ENCODE measurements at regions not wholly inside any gene's neighbourhood (a gene's known extent, or its start where the extent isn't known, plus 50 kb on each side); places are given as distances from the start of the nearest gene placed in this dataset.

GRCh38 chr1:30473922-30474817 lies 249.2 kb downstream of the MATN1 start:
- Histone ChIP-seq H3K27ac (ENCODE audit: low read depth, low read length) (no peak overlapping the region), H3K4me1 (ENCODE audit: control insufficient read depth, low read length) (no peaks in the 10 kb centered on the region), H3K27me3 (ENCODE audit: control insufficient read depth, low read length) (peaks cover 6% of the 10 kb centered on the region), H3F3A (ENCODE audit: control insufficient read depth, insufficient read depth) (no peaks in the 10 kb centered on the region), H4K20me1 (ENCODE audit: control insufficient read depth, insufficient read depth, low read depth, low read length) (no peaks in the 10 kb centered on the region), H3K79me2 (ENCODE audit: control insufficient read depth, low read length) (no peaks in the 10 kb centered on the region), H3K4me3 (ENCODE audit: low read length) (no peak overlapping the region), H3K9me3 (ENCODE audit: control insufficient read depth, insufficient read depth, low read length) (no peaks in the 10 kb centered on the region), H3K36me3 (ENCODE audit: control insufficient read depth, low read length) (no peaks in the 10 kb centered on the region), H3K9me2 (replicated peaks; ENCODE audit: control insufficient read depth, low read length) (no peaks in the 10 kb centered on the region), H3K4me2 (ENCODE audit: low read length) (no peak overlapping the region)
- no peak for TF ChIP-seq EZH2phosphoT487 (IDR thresholded peaks at IDR 0.05; ENCODE audit: borderline replicate concordance, low read length)
- TF ChIP-seq CTCF (IDR thresholded peaks at IDR 0.05; ENCODE audit: low read depth, low read length, poor library complexity, severe bottlenecking) = no peak

- Histone ChIP-seq H3K9me2 (replicated peaks; ENCODE audit: control insufficient read depth, low read length) (no peaks in the 10 kb centered on the region), H3K36me3 (ENCODE audit: control insufficient read depth, low read length) (no peaks in the 10 kb centered on the region)
Measured at GRCh38 chr1:30472526-30472925, 250.9 kb downstream of the MATN1 start.

GRCh38 chr1:30472009-30472408 lies 251.4 kb downstream of the MATN1 start:
- Histone ChIP-seq H3K9me2 (replicated peaks; ENCODE audit: control insufficient read depth, low read length) (no peaks in the 10 kb centered on the region), H3K9me3 (ENCODE audit: control insufficient read depth, insufficient read depth, low read length) (no peaks in the 10 kb centered on the region), H3K36me3 (ENCODE audit: control insufficient read depth, low read length) (no peaks in the 10 kb centered on the region), H3F3A (ENCODE audit: control insufficient read depth, insufficient read depth) (no peaks in the 10 kb centered on the region), H3K4me3 (ENCODE audit: low read length) (no peak overlapping the region), H3K27me3 (ENCODE audit: control insufficient read depth, low read length) (peaks cover 6% of the 10 kb centered on the region), H3K4me1 (ENCODE audit: control insufficient read depth, low read length) (no peaks in the 10 kb centered on the region), H3K79me2 (ENCODE audit: control insufficient read depth, low read length) (no peaks in the 10 kb centered on the region), H3K27ac (ENCODE audit: low read depth, low read length) (no peak overlapping the region), H4K20me1 (ENCODE audit: control insufficient read depth, insufficient read depth, low read depth, low read length) (no peaks in the 10 kb centered on the region), H3K4me2 (ENCODE audit: low read length) (no peak overlapping the region)
- TF ChIP-seq EZH2phosphoT487 (IDR thresholded peaks at IDR 0.05; ENCODE audit: borderline replicate concordance, low read length) (no peak), CTCF (IDR thresholded peaks at IDR 0.05; ENCODE audit: low read depth, low read length, poor library complexity, severe bottlenecking) (no peak)

More at GRCh38 chr1:30472526-30472925, 250.9 kb downstream of the MATN1 start:
- Histone ChIP-seq H3K4me1 (ENCODE audit: control insufficient read depth, low read length) (no peaks in the 10 kb centered on the region), H3K4me2 (ENCODE audit: low read length) (no peak overlapping the region), H3K79me2 (ENCODE audit: control insufficient read depth, low read length) (no peaks in the 10 kb centered on the region), H3K4me3 (ENCODE audit: low read length) (no peak overlapping the region), H4K20me1 (ENCODE audit: control insufficient read depth, insufficient read depth, low read depth, low read length) (no peaks in the 10 kb centered on the region), H3F3A (ENCODE audit: control insufficient read depth, insufficient read depth) (no peaks in the 10 kb centered on the region), H3K27ac (ENCODE audit: low read depth, low read length) (no peak overlapping the region), H3K27me3 (ENCODE audit: control insufficient read depth, low read length) (peaks cover 6% of the 10 kb centered on the region), H3K9me3 (ENCODE audit: control insufficient read depth, insufficient read depth, low read length) (no peaks in the 10 kb centered on the region)
- no peak for TF ChIP-seq CTCF (IDR thresholded peaks at IDR 0.05; ENCODE audit: low read depth, low read length, poor library complexity, severe bottlenecking)
- TF ChIP-seq EZH2phosphoT487 (IDR thresholded peaks at IDR 0.05; ENCODE audit: borderline replicate concordance, low read length) = no peak
